ENCODE measurements at regions not wholly inside any gene's neighbourhood (a gene's known extent, or its start where the extent isn't known, plus 50 kb on each side); places are given as distances from the start of the nearest gene placed in this dataset.

DNA sequence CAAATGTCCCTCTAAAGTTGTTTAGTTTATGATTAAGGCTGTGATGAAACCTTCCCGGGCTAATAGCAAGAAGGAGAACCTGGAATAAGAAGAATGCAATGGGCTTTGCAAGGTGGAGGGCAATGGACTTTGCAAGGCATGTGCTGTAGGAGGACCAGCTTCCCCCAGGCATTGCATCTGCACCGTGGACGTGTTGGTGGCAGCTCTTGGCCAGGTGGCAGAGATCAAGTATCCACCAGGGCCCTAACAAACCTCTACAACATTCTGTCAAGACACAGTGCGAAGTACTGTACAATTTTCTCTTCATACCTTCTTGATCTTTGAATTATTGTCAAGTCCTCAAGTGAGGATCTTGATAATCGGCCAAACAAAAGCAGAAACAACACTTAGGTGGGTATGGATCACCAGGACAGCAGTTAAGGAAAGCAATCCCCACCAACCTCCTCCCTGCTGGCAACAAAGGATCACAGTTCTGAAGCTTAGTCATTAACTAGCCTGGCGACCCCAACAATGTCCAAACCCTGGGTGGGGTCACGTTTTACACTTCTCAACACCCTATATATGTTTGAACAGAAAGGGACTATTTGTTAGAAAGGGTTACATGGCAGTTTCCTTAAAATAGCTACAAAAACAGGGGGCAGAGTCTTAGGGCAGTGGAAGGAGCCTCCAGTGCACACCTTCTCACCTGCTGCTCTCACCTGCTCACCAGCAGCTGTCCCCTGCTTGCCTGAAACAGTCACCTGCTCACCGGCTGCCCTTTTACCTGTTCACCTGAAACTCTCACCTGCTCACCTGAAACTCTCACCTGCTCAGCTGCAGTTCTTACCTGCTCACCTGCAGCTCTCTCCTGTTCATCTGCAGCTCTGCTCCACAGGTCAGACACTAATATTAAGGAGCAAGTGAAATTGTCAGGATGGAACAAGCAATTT lies 137.9 kb upstream of the LIPC start:
- TF ChIP-seq POLR2A (IDR thresholded peaks at IDR 0.05), result no peak
- TF ChIP-seq, protein P1, sequence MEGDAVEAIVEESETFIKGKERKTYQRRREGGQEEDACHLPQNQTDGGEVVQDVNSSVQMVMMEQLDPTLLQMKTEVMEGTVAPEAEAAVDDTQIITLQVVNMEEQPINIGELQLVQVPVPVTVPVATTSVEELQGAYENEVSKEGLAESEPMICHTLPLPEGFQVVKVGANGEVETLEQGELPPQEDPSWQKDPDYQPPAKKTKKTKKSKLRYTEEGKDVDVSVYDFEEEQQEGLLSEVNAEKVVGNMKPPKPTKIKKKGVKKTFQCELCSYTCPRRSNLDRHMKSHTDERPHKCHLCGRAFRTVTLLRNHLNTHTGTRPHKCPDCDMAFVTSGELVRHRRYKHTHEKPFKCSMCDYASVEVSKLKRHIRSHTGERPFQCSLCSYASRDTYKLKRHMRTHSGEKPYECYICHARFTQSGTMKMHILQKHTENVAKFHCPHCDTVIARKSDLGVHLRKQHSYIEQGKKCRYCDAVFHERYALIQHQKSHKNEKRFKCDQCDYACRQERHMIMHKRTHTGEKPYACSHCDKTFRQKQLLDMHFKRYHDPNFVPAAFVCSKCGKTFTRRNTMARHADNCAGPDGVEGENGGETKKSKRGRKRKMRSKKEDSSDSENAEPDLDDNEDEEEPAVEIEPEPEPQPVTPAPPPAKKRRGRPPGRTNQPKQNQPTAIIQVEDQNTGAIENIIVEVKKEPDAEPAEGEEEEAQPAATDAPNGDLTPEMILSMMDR (IDR thresholded peaks at IDR 0.05), result no peak
